ENCODE measurements at regions not wholly inside any gene's neighbourhood (a gene's known extent, or its start where the extent isn't known, plus 50 kb on each side); places are given as distances from the start of the nearest gene placed in this dataset.

GRCh38 chr16:64136314-64136713 lies 985.5 kb downstream of the CDH11 start:
- Histone ChIP-seq H3K9me2 (replicated peaks; ENCODE audit: control insufficient read depth, low read length) (no peaks in the 10 kb centered on the region), H3F3A (ENCODE audit: control insufficient read depth, insufficient read depth) (no peaks in the 10 kb centered on the region)

GRCh38 chr16:64133366-64133765 lies 988.5 kb downstream of the CDH11 start:
- H3K4me3 ChIP-seq (ENCODE audit: low read length) = no peak overlapping the region
- H4K20me1 ChIP-seq (ENCODE audit: control insufficient read depth, insufficient read depth, low read depth, low read length) = no peaks in the 10 kb centered on the region
- no peak for TF ChIP-seq CTCF (IDR thresholded peaks at IDR 0.05; ENCODE audit: low read depth, low read length, poor library complexity, severe bottlenecking)
- TF ChIP-seq EZH2phosphoT487 (IDR thresholded peaks at IDR 0.05; ENCODE audit: borderline replicate concordance, low read length) = no peak
- no peak overlapping the region for H3K27ac ChIP-seq (ENCODE audit: low read depth, low read length)
- no peaks in the 10 kb centered on the region for H3K79me2 ChIP-seq (ENCODE audit: control insufficient read depth, low read length)
- no peaks in the 10 kb centered on the region for H3K27me3 ChIP-seq (ENCODE audit: control insufficient read depth, low read length)
- no peaks in the 10 kb centered on the region for H3K9me3 ChIP-seq (ENCODE audit: control insufficient read depth, insufficient read depth, low read length)
- H3K36me3 ChIP-seq (ENCODE audit: control insufficient read depth, low read length) = no peaks in the 10 kb centered on the region
- no peaks in the 10 kb centered on the region for H3F3A ChIP-seq (ENCODE audit: control insufficient read depth, insufficient read depth)
- no peaks in the 10 kb centered on the region for H3K4me1 ChIP-seq (ENCODE audit: control insufficient read depth, low read length)
- H3K9me2 ChIP-seq (replicated peaks; ENCODE audit: control insufficient read depth, low read length) = no peaks in the 10 kb centered on the region
- no peak overlapping the region for H3K4me2 ChIP-seq (ENCODE audit: low read length)

More at GRCh38 chr16:64136314-64136713, 985.5 kb downstream of the CDH11 start:
- no peaks in the 10 kb centered on the region for H4K20me1 ChIP-seq (ENCODE audit: control insufficient read depth, insufficient read depth, low read depth, low read length)
- no peak overlapping the region for H3K4me2 ChIP-seq (ENCODE audit: low read length)
- H3K9me3 ChIP-seq (ENCODE audit: control insufficient read depth, insufficient read depth, low read length) = no peaks in the 10 kb centered on the region
- H3K79me2 ChIP-seq (ENCODE audit: control insufficient read depth, low read length) = no peaks in the 10 kb centered on the region
- H3K36me3 ChIP-seq (ENCODE audit: control insufficient read depth, low read length) = no peaks in the 10 kb centered on the region
- H3K27me3 ChIP-seq (ENCODE audit: control insufficient read depth, low read length) = no peaks in the 10 kb centered on the region
- H3K27ac ChIP-seq (ENCODE audit: low read depth, low read length) = no peak overlapping the region
- H3K4me1 ChIP-seq (ENCODE audit: control insufficient read depth, low read length) = no peaks in the 10 kb centered on the region
- H3K4me3 ChIP-seq (ENCODE audit: low read length) = no peak overlapping the region
- TF ChIP-seq CTCF (IDR thresholded peaks at IDR 0.05; ENCODE audit: low read depth, low read length, poor library complexity, severe bottlenecking) (no peak), EZH2phosphoT487 (IDR thresholded peaks at IDR 0.05; ENCODE audit: borderline replicate concordance, low read length) (no peak)

GRCh38 chr16:64132759-64133361 lies 989.0 kb downstream of the CDH11 start:
- no peak overlapping the region for H3K27ac ChIP-seq (ENCODE audit: low read depth, low read length)
- no peaks in the 10 kb centered on the region for H3K27me3 ChIP-seq (ENCODE audit: control insufficient read depth, low read length)
- H3K79me2 ChIP-seq (ENCODE audit: control insufficient read depth, low read length) = no peaks in the 10 kb centered on the region
- no peaks in the 10 kb centered on the region for H3F3A ChIP-seq (ENCODE audit: control insufficient read depth, insufficient read depth)
- TF ChIP-seq CTCF (IDR thresholded peaks at IDR 0.05; ENCODE audit: low read depth, low read length, poor library complexity, severe bottlenecking) (no peak), EZH2phosphoT487 (IDR thresholded peaks at IDR 0.05; ENCODE audit: borderline replicate concordance, low read length) (no peak)
- H3K9me3 ChIP-seq (ENCODE audit: control insufficient read depth, insufficient read depth, low read length) = no peaks in the 10 kb centered on the region
- H3K4me3 ChIP-seq (ENCODE audit: low read length) = no peak overlapping the region
- no peaks in the 10 kb centered on the region for H3K9me2 ChIP-seq (replicated peaks; ENCODE audit: control insufficient read depth, low read length)
- no peaks in the 10 kb centered on the region for H3K36me3 ChIP-seq (ENCODE audit: control insufficient read depth, low read length)
- no peaks in the 10 kb centered on the region for H4K20me1 ChIP-seq (ENCODE audit: control insufficient read depth, insufficient read depth, low read depth, low read length)
- H3K4me2 ChIP-seq (ENCODE audit: low read length) = no peak overlapping the region
- H3K4me1 ChIP-seq (ENCODE audit: control insufficient read depth, low read length) = no peaks in the 10 kb centered on the region

All from DOHH2 (cell line).